GM18508 (cell line): ENCODE measurements at regions not wholly inside any gene's neighbourhood (a gene's known extent, or its start where the extent isn't known, plus 50 kb on each side); places are given as distances from the start of the nearest gene placed in this dataset.
A peak's percentile ranks its signal among the peaks of the same experiment; 100 is the strongest.

Experiments
- ATAC-seq: cut with Tn5 transposase; IDR thresholded peaks from one replicate; pipeline ENCODE4 v1.9.1; 2021; ENCODE audit warnings: moderate number of reproducible peaks; ENCODE audit not compliant: insufficient read depth, unreplicated experiment

GRCh38 chr3:104715972-104716371, 650.7 kb upstream of the ALCAM start:
- no peak for ATAC-seq

DNA sequence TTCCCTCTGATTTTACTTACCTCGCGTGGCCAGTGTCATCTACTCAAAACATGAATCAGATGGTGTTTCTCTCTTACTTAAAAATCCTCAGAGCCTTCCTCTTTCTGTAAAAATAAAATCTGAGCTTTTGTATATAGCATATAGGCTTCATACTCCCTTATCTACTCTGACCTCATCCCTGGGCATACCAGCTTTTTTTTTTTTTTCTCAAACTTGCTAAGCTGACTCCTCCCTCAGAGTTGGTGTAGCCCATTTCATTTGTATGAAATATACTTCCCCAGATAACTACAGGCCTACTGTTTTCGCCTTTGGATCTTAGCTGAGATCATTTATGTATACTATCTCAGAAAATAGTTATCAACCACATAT, 648.9 kb upstream of the ALCAM start:
- peak; percentile 27 for ATAC-seq

DNA sequence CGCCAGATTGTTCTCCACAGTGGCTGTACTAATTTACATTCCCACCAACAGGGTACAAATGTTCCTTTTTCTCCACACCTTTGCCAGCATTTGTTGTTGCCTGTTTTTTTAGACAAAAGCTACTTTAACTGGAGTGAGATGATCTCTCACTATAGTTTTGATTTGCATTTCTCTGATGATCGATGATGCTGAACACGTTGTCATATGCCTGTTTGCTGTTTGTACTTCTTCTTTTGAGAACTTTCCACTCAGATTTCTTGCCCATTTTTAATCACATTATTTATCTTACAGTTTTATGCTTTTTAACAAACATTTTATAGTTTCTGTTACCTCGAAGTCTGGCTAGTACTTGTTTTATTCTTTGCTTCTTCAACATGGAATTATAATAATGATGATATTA, 643.7 kb upstream of the ALCAM start:
- ATAC-seq, result no peak

DNA sequence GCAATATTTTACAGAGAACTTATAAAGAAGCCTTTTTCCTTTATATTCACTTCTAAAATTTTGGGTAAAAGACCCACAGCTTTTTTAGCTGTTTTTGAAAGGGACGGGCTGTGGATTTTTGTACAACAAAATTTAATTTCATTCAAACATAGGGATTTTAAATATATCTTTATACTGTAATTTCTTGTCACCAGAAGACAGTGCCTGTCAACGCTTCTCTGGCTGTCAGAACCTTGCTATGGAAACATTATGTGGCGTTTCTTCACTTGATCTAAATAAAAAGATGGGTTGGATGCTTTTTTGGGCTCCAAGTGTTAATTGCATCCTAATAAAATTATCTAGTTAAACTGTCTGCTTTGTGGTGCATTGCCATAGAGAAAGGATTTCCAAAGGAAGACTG, 635.6 kb upstream of the ALCAM start:
- ATAC-seq, result no peak

- no peak for ATAC-seq
These were observed 632.1 kb upstream of the ALCAM start for GRCh38 chr3:104734627-104735026.

DNA sequence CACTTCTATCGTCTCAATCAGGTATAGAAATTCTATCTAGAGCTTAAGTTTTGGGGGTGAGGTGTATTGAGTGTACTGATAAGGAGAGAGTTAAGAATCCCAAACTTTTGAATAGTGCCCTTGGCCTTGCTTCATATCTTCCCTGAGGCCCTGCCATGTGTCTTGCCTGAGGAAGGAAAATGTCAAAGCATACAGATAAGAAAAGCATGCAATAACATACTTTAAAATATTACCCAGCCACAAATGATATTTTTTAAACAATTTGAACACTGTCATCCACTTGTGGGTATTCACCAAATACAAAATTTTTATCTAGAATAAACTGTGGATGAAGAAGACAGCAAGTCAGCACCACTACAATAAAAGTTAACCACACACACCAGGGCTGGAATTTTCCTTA, 631.0 kb upstream of the ALCAM start:
- ATAC-seq, result no peak

GRCh38 chr3:104738271-104738670, 628.4 kb upstream of the ALCAM start:
- ATAC-seq, result no peak

- ATAC-seq, result no peak
These were observed 625.8 kb upstream of the ALCAM start for GRCh38 chr3:104740874-104741379.

DNA sequence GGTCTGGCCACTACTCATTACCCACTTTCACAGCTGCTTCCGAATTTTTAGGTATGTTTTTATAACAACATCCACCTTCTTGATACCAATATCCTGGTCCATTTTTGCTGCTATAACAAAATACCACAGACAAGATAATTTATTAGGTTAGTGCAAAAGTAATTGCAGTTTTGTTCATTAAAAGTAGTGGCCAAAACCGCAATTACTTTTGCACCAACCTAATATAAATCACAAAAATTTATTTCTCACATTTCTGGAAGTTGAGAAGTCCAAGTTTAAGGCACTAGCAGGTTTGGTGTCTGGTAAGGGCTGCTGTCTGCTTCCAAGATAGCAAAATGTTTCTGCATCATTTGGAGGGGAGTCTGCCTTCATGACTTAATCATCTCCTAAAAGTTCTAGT, 624.7 kb upstream of the ALCAM start:
- no peak for ATAC-seq

GRCh38 chr3:104745313-104745712, 621.4 kb upstream of the ALCAM start:
- ATAC-seq, result no peak

- ATAC-seq, result no peak
These were observed 620.7 kb upstream of the ALCAM start for GRCh38 chr3:104746056-104746455.

- ATAC-seq, result no peak
These were observed 616.1 kb upstream of the ALCAM start for GRCh38 chr3:104750581-104750980.

- no peak for ATAC-seq
These were observed 610.9 kb upstream of the ALCAM start for GRCh38 chr3:104755791-104756190.

DNA sequence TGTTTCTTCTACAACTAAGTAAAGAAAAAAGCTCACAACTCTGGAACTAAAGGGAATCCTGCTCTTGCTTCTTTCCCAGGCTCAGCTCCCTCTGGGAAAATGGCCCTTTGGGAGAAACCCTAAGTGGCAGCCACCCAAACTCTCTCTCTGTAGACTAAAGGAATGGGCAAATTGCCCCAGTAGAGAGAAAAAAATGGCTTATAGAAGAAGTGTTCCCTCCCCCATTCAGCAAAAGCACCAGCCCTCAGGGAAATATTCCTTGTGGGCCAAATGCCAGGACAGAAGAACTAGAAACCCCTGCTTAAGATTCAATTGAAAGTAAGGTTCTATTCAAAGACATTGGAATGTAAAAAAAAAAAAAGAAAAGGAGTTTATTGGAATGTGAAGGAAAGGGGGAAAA, 603.7 kb upstream of the ALCAM start:
- no peak for ATAC-seq

- no peak for ATAC-seq
These were observed 602.2 kb upstream of the ALCAM start for GRCh38 chr3:104764496-104764895.

DNA sequence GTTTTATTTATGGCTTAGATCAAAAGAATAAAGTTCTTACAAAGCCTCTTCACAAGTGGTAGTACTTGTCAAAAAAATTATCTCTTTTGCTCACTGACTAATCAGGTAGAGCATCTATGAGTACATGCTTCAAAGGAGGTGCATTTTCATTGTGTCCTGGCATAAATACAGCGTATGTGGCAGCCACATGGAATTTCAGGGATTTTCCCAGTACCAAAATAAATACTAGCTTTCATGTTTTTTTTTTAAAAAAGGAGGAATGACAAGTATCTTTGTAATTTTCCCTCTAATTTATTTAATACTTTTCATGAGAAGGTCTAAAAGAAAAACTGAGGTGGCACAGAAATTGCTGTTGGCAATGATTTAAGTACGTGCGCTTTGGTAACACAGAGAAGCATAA, 597.8 kb upstream of the ALCAM start:
- no peak for ATAC-seq

GRCh38 chr3:104779324-104779723, 587.4 kb upstream of the ALCAM start:
- ATAC-seq, result no peak

- ATAC-seq, result no peak
These were observed 585.6 kb upstream of the ALCAM start for GRCh38 chr3:104781112-104781511.

- no peak for ATAC-seq
These were observed 580.8 kb upstream of the ALCAM start for GRCh38 chr3:104785947-104786346.

GRCh38 chr3:104787306-104787705, 579.4 kb upstream of the ALCAM start:
- no peak for ATAC-seq

- ATAC-seq, result no peak
These were observed 577.9 kb upstream of the ALCAM start for GRCh38 chr3:104788807-104789206.

DNA sequence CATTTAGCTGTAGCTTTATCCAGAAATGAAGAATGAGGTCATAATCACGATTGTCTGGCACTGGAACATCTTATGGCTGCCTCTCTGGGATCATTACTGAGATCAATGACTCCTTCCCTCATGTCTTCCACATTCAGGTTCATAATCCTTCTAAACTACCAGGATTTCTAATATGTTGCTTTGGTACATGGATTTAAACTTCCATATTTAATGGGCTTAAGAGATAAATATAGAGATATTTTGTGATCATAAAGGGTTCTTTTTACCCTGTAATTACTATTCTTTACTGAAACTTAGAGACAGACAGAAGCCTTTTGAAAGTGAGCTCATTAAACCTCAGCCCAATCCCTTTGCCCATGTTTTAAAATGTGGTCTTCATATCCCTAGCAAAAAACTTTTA, 575.4 kb upstream of the ALCAM start:
- no peak for ATAC-seq

GRCh38 chr3:104796556-104796955, 570.2 kb upstream of the ALCAM start:
- no peak for ATAC-seq
